GM18868 (cell line): ENCODE measurements at regions not wholly inside any gene's neighbourhood (a gene's known extent, or its start where the extent isn't known, plus 50 kb on each side); places are given as distances from the start of the nearest gene placed in this dataset.

Source experiments
- ATAC-seq: cut with Tn5 transposase; IDR thresholded peaks from one replicate; pipeline ENCODE4 v1.9.1; 2021; ENCODE audit warnings: mild to moderate bottlenecking, moderate library complexity; ENCODE audit not compliant: unreplicated experiment

DNA sequence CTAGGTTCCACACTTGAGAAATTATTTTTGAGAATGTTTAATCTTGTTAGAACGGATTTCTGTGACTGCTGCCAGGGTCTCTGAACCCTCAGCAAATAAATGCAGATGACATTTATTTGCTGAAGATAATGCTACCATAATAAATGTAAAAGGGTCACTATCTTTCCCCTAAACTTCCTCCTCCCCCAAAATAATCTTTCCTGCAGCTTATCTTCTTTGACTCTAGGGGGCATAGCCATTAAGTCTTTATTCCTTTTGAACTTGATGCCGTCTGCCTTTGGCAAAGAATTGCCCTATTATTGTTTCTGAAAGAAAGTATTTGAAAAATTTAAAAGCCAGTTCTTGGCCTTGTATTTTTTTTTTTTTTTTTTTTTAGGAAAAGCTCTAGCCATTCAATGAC, 63.6 kb upstream of the ACSL3 start:
- peak; percentile 67 for ATAC-seq

DNA sequence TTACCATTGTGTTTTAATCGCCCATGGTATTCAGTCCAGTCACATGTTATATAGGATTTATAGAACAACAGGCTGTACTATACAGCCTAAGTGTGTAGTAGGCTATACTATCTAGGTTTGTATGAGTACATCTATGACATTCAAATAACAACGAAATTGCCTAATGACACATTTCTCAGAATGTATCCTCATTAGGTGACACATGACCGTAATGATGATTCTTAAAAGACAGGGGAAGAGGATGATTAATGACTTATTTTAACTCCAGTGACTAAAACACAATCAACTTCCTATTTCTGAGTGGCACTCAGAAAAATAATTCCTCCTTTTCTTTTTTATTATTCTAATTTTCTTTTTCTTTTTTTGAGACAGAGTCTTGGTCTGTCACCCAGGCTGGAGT, 63.0 kb upstream of the ACSL3 start:
- no peak for ATAC-seq

DNA sequence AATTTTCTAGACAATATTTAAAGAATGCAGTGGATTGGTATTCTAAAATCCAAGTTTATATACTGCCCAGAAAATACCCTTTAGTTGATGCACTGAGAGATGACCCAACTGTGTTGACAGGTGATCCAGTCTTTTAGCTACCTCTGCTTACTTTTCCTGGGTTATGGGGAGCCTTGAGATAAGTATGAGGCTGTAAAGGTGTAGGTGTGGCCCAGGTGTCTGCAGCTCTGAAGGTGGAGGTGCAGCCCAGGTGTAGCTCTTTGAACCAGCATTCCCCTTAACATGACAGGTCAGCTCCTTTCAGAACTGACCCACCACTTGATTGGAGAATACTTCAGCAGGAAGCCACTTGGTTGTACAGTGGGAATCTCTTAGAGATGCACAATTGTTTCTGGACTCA, 62.3 kb upstream of the ACSL3 start:
- no peak for ATAC-seq

DNA sequence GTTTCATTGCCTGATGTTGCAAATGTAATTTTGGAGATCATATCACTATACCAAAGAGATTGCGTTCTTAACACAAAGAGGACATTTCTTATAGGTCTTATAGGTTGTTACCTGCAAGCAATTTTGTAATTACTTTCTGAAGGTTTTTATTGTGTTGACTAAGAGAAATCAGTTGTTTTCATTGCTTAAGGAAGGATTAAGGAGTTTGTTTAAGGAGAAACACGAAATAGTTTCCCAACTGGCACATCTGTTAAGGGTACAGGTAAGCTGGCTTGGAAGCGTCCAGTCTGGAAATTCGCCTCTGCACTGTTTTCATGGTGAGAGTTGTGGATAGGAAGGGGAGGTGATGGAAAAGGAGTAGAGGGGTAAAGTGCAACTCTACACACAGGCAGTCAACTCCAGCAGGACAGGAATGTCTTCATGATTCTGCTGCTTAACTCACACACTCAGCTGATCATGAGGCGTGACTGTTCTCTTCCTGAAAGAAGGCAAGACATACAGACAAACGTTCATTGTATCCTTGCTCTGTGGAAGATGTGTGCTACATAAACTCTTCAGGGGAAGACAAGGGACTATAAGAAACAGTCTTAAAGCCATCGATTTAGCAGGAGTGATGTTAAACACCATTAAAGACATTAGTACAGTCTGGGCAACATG, 61.4 kb upstream of the ACSL3 start:
- no peak for ATAC-seq

DNA sequence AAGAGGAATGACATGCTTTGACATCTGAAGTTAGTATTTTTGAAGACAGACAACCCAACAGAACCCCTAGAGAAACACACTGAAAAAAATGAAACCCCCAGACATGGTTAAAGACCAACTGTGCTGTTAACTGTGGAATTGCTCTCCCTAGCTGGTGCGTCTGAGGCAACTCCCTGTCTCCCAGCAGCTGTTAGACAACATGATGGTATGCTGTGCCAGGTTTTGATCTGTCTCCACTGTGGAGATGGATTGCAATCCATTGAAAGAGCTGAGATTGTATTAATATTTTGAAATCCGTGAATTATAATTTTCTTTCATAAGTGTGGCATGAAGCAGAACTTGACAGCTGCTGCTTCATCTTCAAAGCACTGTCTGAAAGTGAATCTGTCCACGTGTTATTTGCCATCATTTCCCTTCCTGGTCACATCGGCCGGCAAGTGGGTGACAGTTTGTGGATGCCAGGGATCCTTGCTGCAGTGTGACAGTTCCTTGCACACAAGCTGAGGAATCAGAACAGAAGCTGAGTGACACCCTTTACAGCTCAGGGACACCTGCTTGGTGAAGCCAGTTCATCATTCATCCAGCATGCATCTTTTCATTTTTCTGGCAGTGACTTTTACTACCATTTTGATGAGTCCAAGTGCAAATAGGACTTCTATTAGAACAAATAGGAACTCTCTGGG, 58.2 kb upstream of the ACSL3 start:
- ATAC-seq, result no peak

DNA sequence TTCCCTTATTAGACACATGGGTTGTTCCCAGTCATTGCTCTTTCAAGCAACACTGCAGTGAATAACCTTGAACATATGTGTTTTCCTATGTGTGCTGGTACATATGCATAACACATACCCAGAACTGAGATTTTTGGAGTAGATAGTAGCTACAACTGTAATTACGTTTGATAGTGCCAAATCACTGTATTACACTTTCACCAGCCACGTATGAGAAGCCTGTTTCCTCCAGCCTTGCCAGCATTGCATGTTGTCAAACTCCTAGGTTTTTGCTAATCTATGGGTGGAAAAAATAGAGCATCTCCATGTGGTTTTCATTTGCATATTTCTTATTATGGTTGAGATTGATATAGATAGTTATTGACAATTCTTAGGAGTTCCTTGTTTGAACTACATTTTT, 56.5 kb upstream of the ACSL3 start:
- no peak for ATAC-seq

DNA sequence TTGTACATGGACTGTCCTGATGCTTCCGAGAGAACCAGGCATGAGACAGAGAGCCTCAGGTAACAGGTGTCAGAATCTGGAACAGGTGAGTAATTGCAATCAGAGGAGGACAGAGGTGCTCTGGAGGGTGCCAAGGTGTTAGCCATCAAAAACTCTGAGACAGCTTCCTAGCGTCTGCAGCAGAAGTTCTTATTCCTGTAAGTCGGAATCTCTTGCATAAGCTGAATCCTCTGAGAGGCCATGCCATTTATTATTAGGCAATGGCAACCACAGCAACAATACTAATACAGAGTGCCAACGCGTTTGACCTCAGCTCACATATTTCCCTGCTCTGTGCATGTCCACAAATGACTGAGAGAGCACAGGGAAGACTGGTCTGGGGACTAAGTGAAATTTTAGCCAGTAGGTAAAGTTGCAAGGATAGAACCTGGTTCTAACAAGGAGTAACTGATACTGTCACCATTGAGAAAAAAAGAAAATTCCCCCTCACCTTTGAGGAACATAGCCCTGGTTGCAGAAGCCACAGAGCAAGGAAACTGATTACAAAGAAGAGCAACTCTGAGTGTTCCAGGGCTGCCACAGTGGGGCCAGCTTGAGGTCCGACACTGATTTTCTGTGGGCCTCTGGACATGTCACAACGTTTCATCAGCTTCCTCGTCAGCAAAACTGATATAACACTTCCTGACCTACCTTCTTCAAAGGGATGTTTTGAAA, 55.1 kb upstream of the ACSL3 start:
- no peak for ATAC-seq

DNA sequence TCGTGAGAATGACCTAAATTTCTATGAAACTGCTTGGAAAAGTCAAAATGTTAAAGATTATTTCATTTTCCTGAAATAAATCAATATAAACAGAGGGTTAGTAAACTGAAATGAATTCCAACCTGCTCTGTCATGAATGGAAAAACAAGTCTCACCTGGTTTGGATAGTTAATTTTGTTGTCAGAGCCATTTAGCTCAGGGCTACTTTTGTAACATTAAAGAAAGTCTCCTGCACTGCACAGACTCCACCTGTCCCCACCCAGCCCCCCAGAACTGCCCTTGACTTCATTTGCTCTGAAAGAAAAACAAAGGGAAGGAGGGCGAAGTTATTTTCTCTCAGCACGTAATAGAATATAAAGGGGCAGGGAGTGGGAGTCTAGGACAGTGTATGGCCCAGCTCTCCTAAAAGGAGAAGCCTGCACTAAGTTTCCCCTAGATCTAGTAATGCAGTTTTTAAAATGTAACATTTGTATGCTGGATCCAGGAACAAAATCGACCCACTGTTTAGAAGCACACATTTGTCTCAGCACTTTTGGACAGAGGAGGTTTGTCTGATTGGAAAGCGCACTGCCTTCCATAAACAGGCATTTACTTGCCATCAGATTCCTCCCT, 54.2 kb upstream of the ACSL3 start:
- ATAC-seq, result no peak

DNA sequence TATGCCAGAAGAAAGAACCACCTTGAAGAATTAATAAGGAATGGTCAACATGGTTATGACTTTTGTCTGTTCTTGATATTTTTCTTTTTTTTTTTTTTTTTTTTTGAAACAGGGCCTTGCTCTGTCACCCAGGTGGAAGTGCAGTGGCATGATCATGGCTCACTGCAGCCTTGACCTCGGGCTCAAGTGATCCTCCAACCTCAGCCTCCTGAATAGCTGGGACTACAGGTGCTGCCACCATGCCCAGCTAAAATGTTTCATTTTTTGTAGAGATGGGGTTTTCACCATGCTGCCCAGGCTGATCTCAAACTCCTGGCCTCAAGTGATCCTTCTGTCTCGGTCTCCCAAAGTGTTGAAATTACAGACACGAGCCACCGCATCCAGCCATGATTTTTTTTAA, 53.4 kb upstream of the ACSL3 start:
- ATAC-seq, result no peak

DNA sequence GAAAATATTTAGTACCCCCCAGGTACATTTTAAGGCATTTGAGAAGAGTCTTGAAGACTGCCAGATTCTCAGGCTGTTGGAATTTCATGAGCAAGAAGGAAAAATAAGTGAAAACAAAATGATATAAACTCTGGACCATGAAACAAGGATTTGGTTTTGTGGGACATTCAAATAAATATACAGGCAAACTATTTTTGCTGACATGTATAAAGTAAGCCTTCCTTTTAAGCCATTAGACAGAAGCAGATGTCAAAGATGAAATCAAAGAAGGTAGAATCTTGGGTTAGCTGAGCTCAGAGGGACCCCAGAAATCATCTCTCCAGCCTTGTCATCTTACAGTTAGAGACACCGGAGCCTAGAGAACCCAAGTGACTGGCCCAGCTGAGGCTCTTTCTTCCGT, 51.3 kb upstream of the ACSL3 start:
- no peak for ATAC-seq

DNA sequence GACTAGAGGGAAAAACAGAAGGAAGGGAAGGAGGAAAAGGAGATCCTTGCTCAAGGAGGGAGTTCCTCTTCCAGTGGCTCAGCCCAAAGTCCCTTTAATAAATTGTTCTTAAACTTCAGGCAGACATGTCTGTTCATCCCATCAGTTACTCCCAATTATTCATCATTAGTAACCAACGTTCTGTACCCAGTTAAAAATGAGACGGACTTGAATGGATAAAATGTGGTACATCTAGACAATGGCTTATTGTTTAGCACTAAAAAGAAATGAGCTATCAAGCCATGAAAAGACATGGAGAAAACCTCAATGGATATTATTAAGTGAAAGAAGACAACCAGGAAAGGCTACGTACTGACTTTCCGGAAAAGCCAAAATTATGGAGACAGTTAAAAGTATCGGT, 50.8 kb upstream of the ACSL3 start:
- no peak for ATAC-seq
